ENCODE measurements at regions not wholly inside any gene's neighbourhood (a gene's known extent, or its start where the extent isn't known, plus 50 kb on each side); places are given as distances from the start of the nearest gene placed in this dataset.

- TF ChIP-seq MGA (IDR thresholded peaks at IDR 0.05), result no peak
- no peak for TF ChIP-seq ZNF586 (CRISPR knock-in tag; conservative IDR thresholded peaks at IDR 0.05)
- TF ChIP-seq TFAM (CRISPR knock-in tag; conservative IDR thresholded peaks at IDR 0.05), result no peak
- TF ChIP-seq NONO (IDR thresholded peaks at IDR 0.05; ENCODE audit: low read depth in 2 of 2, low read length in 1 of 2), result no peak
- no peak for TF ChIP-seq ZFPM2 (CRISPR knock-in tag; IDR thresholded peaks at IDR 0.05)
- TF ChIP-seq LARP7 (IDR thresholded peaks at IDR 0.05), result no peak
Measured at GRCh38 chr3:117962750-117963149, 1071.9 kb downstream of the IGSF11 start (continued).

Data from K562 (cell line).